DOHH2 (cell line): ENCODE measurements at regions not wholly inside any gene's neighbourhood (a gene's known extent, or its start where the extent isn't known, plus 50 kb on each side); places are given as distances from the start of the nearest gene placed in this dataset.

Experiments used
- H3F3A ChIP-seq: fragments of 200-600 bp; sonication (generic), shearing (Covaris generic); 2 replicates; pipeline ENCODE4 v1.6.0; 2016; ENCODE audit warnings: antibody characterized with exemption, mild to moderate bottlenecking; ENCODE audit not compliant: control insufficient read depth, insufficient read depth
- H3K27ac ChIP-seq: fragments of 200-600 bp; sonication (generic); 2 replicates; pipeline ENCODE4 v1.5.1; 2014; ENCODE audit warnings: low read depth, mild to moderate bottlenecking, low read length, moderate library complexity
- H3K27me3 ChIP-seq: fragments of 200-600 bp; sonication (generic); 2 replicates; pipeline ENCODE4 v1.6.1; 2014; ENCODE audit warnings: mild to moderate bottlenecking, low read length, mixed read lengths; ENCODE audit not compliant: control insufficient read depth
- H3K36me3 ChIP-seq: fragments of 200-600 bp; sonication (generic); 2 replicates; pipeline ENCODE4 v1.6.1; 2014; ENCODE audit warnings: mild to moderate bottlenecking, low read length, moderate library complexity, mixed read lengths; ENCODE audit not compliant: control insufficient read depth
- H3K4me1 ChIP-seq: fragments of 200-600 bp; sonication (generic); 2 replicates; pipeline ENCODE4 v1.6.1; 2014; ENCODE audit warnings: mild to moderate bottlenecking, low read length, mixed read lengths; ENCODE audit not compliant: control insufficient read depth
- H3K4me2 ChIP-seq: fragments of 200-600 bp; sonication (generic); 2 replicates; pipeline ENCODE4 v1.6.0; 2014; ENCODE audit warnings: mild to moderate bottlenecking, low read length, moderate library complexity
- H3K4me3 ChIP-seq: fragments of 200-600 bp; sonication (generic); 2 replicates; pipeline ENCODE4 v1.5.1; 2014; ENCODE audit warnings: mild to moderate bottlenecking, low read length, mixed read lengths
- H3K79me2 ChIP-seq: fragments of 200-600 bp; sonication (generic); 2 replicates; pipeline ENCODE4 v1.6.1; 2014; ENCODE audit warnings: mild to moderate bottlenecking, low read length, mixed read lengths; ENCODE audit not compliant: control insufficient read depth
- H3K9me2 ChIP-seq: fragments of 200-600 bp; sonication (generic); replicated peaks from 2 replicates; pipeline ENCODE4 v1.6.1; 2014; ENCODE audit warnings: mild to moderate bottlenecking, low read length, mixed read lengths; ENCODE audit not compliant: control insufficient read depth
- H3K9me3 ChIP-seq: fragments of 200-600 bp; sonication (generic); 2 replicates; pipeline ENCODE4 v1.6.1; 2014; ENCODE audit warnings: antibody characterized with exemption, low read length, mixed read lengths; ENCODE audit not compliant: control insufficient read depth, insufficient read depth
- H4K20me1 ChIP-seq: fragments of 200-600 bp; sonication (generic); 2 replicates; pipeline ENCODE4 v1.6.0; 2014; ENCODE audit warnings: low read depth, mild to moderate bottlenecking, antibody characterized with exemption, low read length, moderate library complexity; ENCODE audit not compliant: control insufficient read depth, insufficient read depth
- EZH2phosphoT487 ChIP-seq: fragments of 200-600 bp; sonication (generic); IDR thresholded peaks from 2 replicates; pipeline ENCODE4 v1.6.1; 2017; ENCODE audit warnings: borderline replicate concordance, mild to moderate bottlenecking, antibody characterized with exemption, low read length, moderate library complexity, mixed read lengths
- TF ChIP-seq, protein P1 (sequence below): fragments of 200-600 bp; sonication (generic); IDR thresholded peaks from one replicate; pipeline ENCODE4 v1.5.1; 2014; ENCODE audit warnings: antibody characterized with exemption, mild to moderate bottlenecking, low read depth, low read length; ENCODE audit not compliant: poor library complexity, severe bottlenecking

DNA sequence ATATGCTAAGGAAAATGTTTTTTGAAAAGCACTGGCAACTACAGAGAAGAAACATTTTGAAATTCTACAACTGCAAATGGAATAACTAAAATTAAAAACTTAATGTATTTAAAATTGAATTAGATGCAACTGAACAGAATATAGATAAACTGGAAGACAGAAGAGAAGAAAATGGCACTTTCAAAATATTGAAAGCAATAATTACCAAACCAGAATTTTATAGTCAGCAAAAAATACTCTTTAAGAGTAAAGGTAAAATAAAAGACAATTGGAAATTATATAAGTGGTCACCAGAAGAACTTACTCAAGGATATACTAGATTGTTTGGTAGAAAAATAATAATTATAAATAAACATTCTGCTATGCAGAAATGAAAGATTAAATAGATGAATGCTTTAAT, 927.7 kb upstream of the ZWINT start:
- Histone ChIP-seq H4K20me1 (no peaks in the 10 kb centered on the region), H3K36me3 (no peaks in the 10 kb centered on the region), H3K9me2 (no peaks in the 10 kb centered on the region), H3K4me1 (no peaks in the 10 kb centered on the region), H3K9me3 (no peaks in the 10 kb centered on the region), H3K27ac (no peak overlapping the region), H3K79me2 (no peaks in the 10 kb centered on the region), H3K4me2 (no peak overlapping the region), H3K4me3 (no peak overlapping the region), H3K27me3 (no peaks in the 10 kb centered on the region), H3F3A (no peaks in the 10 kb centered on the region)
- TF ChIP-seq, protein P1, sequence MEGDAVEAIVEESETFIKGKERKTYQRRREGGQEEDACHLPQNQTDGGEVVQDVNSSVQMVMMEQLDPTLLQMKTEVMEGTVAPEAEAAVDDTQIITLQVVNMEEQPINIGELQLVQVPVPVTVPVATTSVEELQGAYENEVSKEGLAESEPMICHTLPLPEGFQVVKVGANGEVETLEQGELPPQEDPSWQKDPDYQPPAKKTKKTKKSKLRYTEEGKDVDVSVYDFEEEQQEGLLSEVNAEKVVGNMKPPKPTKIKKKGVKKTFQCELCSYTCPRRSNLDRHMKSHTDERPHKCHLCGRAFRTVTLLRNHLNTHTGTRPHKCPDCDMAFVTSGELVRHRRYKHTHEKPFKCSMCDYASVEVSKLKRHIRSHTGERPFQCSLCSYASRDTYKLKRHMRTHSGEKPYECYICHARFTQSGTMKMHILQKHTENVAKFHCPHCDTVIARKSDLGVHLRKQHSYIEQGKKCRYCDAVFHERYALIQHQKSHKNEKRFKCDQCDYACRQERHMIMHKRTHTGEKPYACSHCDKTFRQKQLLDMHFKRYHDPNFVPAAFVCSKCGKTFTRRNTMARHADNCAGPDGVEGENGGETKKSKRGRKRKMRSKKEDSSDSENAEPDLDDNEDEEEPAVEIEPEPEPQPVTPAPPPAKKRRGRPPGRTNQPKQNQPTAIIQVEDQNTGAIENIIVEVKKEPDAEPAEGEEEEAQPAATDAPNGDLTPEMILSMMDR, result no peak
- TF ChIP-seq EZH2phosphoT487, result no peak

DNA sequence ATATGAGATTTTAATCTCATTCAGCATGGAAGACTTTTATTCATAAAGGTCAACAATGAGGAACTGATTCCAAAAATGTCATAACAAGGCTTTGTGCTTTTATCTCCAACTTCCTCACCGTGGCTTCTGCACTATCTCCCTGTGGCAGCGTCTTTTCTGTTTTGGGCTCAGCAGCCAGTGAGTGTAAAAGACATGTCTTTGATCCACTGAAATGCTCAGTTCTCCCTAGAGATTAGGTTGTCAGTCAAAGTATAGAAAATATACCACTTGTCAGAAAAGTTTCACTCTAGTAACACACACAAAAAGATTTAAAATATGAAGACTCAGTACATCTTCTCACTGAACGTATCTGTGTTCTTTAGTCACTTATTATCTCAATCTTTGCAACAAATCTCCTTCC, 901.8 kb upstream of the ZWINT start:
- no peaks in the 10 kb centered on the region for H4K20me1 ChIP-seq
- no peaks in the 10 kb centered on the region for H3K36me3 ChIP-seq
- no peaks in the 10 kb centered on the region for H3K9me3 ChIP-seq
- H3K4me3 ChIP-seq, result no peak overlapping the region
- no peak overlapping the region for H3K27ac ChIP-seq
- H3K9me2 ChIP-seq, result no peaks in the 10 kb centered on the region
- TF ChIP-seq EZH2phosphoT487, result no peak
- TF ChIP-seq, protein P1, result no peak
- H3F3A ChIP-seq, result no peaks in the 10 kb centered on the region
- H3K79me2 ChIP-seq, result no peaks in the 10 kb centered on the region
- H3K4me2 ChIP-seq, result no peak overlapping the region
- no peaks in the 10 kb centered on the region for H3K4me1 ChIP-seq
- H3K27me3 ChIP-seq, result no peaks in the 10 kb centered on the region

DNA sequence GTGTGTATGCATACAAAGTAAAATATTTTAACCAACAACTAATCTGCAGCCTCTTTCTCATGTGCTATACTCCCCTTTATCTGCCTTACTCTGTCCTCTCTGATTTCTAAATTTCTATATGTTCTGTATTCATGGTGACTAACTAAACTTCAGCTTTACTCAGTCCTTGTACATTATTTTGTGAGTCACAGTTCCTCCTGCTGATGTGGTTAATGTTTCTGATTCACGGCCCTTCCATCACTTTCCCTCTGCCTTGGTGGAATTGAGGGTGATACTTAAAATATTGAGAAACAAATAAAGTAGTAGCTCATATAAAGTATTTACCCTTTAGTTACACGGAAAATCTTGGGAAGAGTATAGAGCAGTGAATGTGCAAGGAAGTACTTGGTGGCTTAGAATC, 899.1 kb upstream of the ZWINT start:
- no peaks in the 10 kb centered on the region for H3K27me3 ChIP-seq
- no peak overlapping the region for H3K4me2 ChIP-seq
- TF ChIP-seq, protein P1, result no peak
- TF ChIP-seq EZH2phosphoT487, result no peak
- no peaks in the 10 kb centered on the region for H3K36me3 ChIP-seq
- H3K4me1 ChIP-seq, result no peaks in the 10 kb centered on the region
- H3K79me2 ChIP-seq, result no peaks in the 10 kb centered on the region
- H3K4me3 ChIP-seq, result no peak overlapping the region
- no peaks in the 10 kb centered on the region for H3F3A ChIP-seq
- no peaks in the 10 kb centered on the region for H3K9me2 ChIP-seq
- H4K20me1 ChIP-seq, result no peaks in the 10 kb centered on the region
- no peaks in the 10 kb centered on the region for H3K9me3 ChIP-seq
- no peak overlapping the region for H3K27ac ChIP-seq
